ENCODE measurements at regions not wholly inside any gene's neighbourhood (a gene's known extent, or its start where the extent isn't known, plus 50 kb on each side); places are given as distances from the start of the nearest gene placed in this dataset.

GRCh38 chr11:119897576-119897975, 168.6 kb upstream of the NECTIN1 start:
- Histone ChIP-seq H3K36me3 (ENCODE audit: control insufficient read depth in 1 of 2, insufficient read depth in 2 of 2, low read length in 2 of 2) (no peaks in the 10 kb centered on the region), H3K9me3 (ENCODE audit: control insufficient read depth in 1 of 2, low read length in 2 of 2) (no peaks in the 10 kb centered on the region), H3K4me1 (ENCODE audit: control insufficient read depth in 1 of 2, insufficient read depth in 2 of 2, low read length in 2 of 2) (peaks cover 0 to 7% of the 10 kb centered on the region in 2 donors), H3K27me3 (ENCODE audit: low read depth, low read length) (no peaks in the 10 kb centered on the region), H3K27ac (ENCODE audit: low read length) (no peak overlapping the region), H3K4me3 (ENCODE audit: low read depth in 1 of 2, low read length in 2 of 2) (no peak overlapping the region)

DNA sequence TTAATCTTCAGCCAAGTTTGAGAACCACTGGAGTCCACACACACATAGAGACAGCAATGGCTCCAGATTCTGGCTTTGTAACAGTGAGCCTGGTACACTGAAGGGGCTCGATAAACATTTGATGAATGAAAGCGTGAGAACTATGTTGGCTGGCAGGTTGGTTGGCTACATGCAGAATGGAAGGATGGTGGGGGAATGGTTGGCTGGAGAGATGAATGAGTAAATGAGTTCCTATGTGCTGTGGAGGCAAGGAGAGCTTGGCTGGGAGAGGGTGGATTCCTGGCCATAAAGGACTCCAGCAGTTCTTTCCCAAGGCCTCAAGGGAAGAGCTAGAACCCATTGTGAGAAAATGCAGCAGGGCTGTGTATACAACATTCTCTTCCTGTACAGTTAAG, 168.0 kb upstream of the NECTIN1 start:
- Histone ChIP-seq H3K4me3 (ENCODE audit: low read depth in 1 of 2, low read length in 2 of 2) (no peak overlapping the region), H3K9me3 (ENCODE audit: control insufficient read depth in 1 of 2, low read length in 2 of 2) (no peaks in the 10 kb centered on the region), H3K27me3 (ENCODE audit: low read depth, low read length) (no peaks in the 10 kb centered on the region), H3K27ac (ENCODE audit: low read length) (no peak overlapping the region), H3K4me1 (ENCODE audit: control insufficient read depth in 1 of 2, insufficient read depth in 2 of 2, low read length in 2 of 2) (peaks cover 0 to 7% of the 10 kb centered on the region in 2 donors), H3K36me3 (ENCODE audit: control insufficient read depth in 1 of 2, insufficient read depth in 2 of 2, low read length in 2 of 2) (no peaks in the 10 kb centered on the region)

GRCh38 chr11:119896387-119897045, 167.5 kb upstream of the NECTIN1 start:
- Histone ChIP-seq H3K4me1 (ENCODE audit: control insufficient read depth in 1 of 2, insufficient read depth in 2 of 2, low read length in 2 of 2) (peaks cover 0 to 7% of the 10 kb centered on the region in 2 donors), H3K9me3 (ENCODE audit: control insufficient read depth in 1 of 2, low read length in 2 of 2) (no peaks in the 10 kb centered on the region), H3K4me3 (ENCODE audit: low read depth in 1 of 2, low read length in 2 of 2) (no peak overlapping the region), H3K27ac (ENCODE audit: low read length) (no peak overlapping the region), H3K27me3 (ENCODE audit: low read depth, low read length) (no peaks in the 10 kb centered on the region), H3K36me3 (ENCODE audit: control insufficient read depth in 1 of 2, insufficient read depth in 2 of 2, low read length in 2 of 2) (no peaks in the 10 kb centered on the region)

DNA sequence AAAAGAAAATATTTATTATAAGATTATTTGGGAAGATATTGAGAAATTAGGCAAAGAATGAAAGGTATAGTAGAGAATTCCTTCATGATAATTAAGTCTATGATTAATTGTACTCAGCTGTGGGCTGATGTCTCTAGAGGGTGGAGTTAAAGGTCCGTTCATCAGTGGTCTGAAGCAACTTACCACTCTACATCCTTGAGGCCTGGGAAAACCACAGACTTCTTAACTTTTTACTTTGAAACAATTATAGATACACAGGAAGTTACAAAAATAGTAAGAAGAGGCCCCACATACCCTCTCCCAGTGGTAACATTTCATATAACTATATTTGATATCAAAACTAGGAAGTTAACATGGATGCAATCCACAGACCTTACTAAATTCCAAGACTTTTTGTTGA, 167.0 kb upstream of the NECTIN1 start:
- H3K4me1 ChIP-seq (ENCODE audit: control insufficient read depth in 1 of 2, insufficient read depth in 2 of 2, low read length in 2 of 2) = peaks cover 0 to 7% of the 10 kb centered on the region in 2 donors
- H3K4me3 ChIP-seq (ENCODE audit: low read depth in 1 of 2, low read length in 2 of 2) = no peak overlapping the region
- no peaks in the 10 kb centered on the region for H3K27me3 ChIP-seq (ENCODE audit: low read depth, low read length)
- H3K9me3 ChIP-seq (ENCODE audit: control insufficient read depth in 1 of 2, low read length in 2 of 2) = no peaks in the 10 kb centered on the region
- H3K36me3 ChIP-seq (ENCODE audit: control insufficient read depth in 1 of 2, insufficient read depth in 2 of 2, low read length in 2 of 2) = no peaks in the 10 kb centered on the region
- no peak overlapping the region for H3K27ac ChIP-seq (ENCODE audit: low read length)

DNA sequence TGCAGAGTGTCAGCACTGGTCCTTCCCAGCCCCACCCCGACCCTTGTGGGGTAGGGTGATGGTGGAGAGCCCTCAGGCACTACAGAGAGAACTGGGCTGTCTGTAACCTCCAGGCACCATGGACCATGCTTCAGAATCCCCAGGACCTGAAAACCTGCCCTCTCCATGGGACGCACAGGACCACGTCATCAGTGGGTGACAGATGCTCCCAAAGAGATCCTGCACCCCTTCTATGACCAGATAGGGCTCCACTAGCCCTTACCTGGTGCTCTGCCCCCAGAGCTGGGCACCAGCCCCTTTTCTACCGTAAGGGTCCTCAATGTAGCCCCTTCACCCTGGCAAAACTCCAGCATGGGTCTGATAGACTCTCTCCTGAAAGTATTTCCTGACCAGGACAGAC, 165.9 kb upstream of the NECTIN1 start:
- no peak overlapping the region for H3K4me3 ChIP-seq (ENCODE audit: low read depth in 1 of 2, low read length in 2 of 2)
- no peak overlapping the region for H3K27ac ChIP-seq (ENCODE audit: low read length)
- peaks cover 0 to 7% of the 10 kb centered on the region in 2 donors for H3K4me1 ChIP-seq (ENCODE audit: control insufficient read depth in 1 of 2, insufficient read depth in 2 of 2, low read length in 2 of 2)

DNA sequence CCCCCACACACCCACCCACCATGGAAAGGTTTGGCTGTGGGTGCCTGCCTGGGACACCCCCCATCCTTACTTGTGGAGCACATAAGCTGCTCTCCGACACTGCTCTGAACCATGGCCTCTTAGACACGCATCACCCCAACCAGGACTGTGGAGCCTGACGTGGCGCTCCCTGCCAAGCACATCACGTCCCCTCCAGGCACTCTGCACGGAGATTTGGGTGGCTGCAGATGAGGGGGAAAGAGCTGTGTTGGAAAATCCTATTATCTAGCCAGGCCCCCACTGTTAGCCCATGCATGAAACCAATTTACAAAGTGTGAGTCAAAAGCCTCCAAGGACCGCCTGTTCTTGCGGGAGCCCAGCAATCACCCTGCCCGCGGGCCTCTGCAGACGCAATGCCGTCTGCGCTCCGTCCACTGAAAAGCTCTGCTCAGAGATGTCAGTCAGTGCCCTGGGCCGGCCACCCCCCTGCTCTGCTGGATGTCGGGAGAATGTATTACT, 163.4 kb upstream of the NECTIN1 start:
- H3K27ac ChIP-seq (ENCODE audit: low read length) = no peak overlapping the region
- H3K9me3 ChIP-seq (ENCODE audit: control insufficient read depth in 1 of 2, low read length in 2 of 2) = no peaks in the 10 kb centered on the region
- H3K36me3 ChIP-seq (ENCODE audit: control insufficient read depth in 1 of 2, insufficient read depth in 2 of 2, low read length in 2 of 2) = no peaks in the 10 kb centered on the region

More for the DNA sequence above, 165.9 kb upstream of the NECTIN1 start:
- Histone ChIP-seq H3K36me3 (ENCODE audit: control insufficient read depth in 1 of 2, insufficient read depth in 2 of 2, low read length in 2 of 2) (no peaks in the 10 kb centered on the region), H3K27me3 (ENCODE audit: low read depth, low read length) (no peaks in the 10 kb centered on the region), H3K9me3 (ENCODE audit: control insufficient read depth in 1 of 2, low read length in 2 of 2) (no peaks in the 10 kb centered on the region)

DNA sequence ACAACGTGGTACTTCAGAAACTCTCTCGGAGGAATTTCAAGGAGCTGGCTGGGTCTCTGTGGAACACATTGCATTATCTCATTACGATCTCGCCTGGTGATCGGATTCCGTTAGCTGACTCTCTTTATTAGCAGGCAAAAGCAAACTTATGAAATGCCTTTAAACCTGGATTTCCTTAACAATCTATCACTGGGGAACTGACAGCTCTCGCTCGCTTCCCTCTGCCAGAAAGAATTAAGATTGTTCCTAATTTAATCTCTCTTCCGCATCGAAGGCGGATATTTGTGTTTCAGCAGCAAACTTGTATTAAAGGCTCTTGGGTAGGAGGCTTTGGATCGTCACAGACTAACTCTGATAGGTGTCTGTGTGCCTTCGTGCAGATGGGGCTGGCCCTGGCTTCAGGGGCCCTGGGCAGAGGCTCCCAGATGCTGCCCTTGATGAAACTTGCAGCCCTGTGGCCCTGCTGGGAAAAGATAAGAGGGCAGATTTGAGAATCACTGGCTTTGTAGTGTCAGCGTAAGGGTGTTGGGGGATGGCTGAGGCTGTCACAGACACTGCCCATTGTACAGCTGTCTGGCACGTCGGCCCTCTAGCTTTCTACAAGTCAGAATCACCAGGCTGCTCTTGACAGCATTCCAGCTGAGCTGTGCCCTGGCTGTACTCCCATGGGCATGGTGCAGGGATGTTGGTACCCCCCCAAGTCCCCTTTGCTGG, 162.2 kb upstream of the NECTIN1 start:
- Histone ChIP-seq H3K36me3 (ENCODE audit: control insufficient read depth in 1 of 2, insufficient read depth in 2 of 2, low read length in 2 of 2) (no peaks in the 10 kb centered on the region), H3K27ac (ENCODE audit: low read length) (no peak overlapping the region), H3K9me3 (ENCODE audit: control insufficient read depth in 1 of 2, low read length in 2 of 2) (no peaks in the 10 kb centered on the region), H3K4me3 (ENCODE audit: low read depth in 1 of 2, low read length in 2 of 2) (no peak overlapping the region), H3K27me3 (ENCODE audit: low read depth, low read length) (no peaks in the 10 kb centered on the region), H3K4me1 (ENCODE audit: control insufficient read depth in 1 of 2, insufficient read depth in 2 of 2, low read length in 2 of 2) (no peaks in the 10 kb centered on the region)

More for the DNA sequence above, 163.4 kb upstream of the NECTIN1 start:
- Histone ChIP-seq H3K4me1 (ENCODE audit: control insufficient read depth in 1 of 2, insufficient read depth in 2 of 2, low read length in 2 of 2) (no peaks in the 10 kb centered on the region), H3K4me3 (ENCODE audit: low read depth in 1 of 2, low read length in 2 of 2) (no peak overlapping the region), H3K27me3 (ENCODE audit: low read depth, low read length) (no peaks in the 10 kb centered on the region)

GRCh38 chr11:119890466-119890865, 161.5 kb upstream of the NECTIN1 start:
- no peaks in the 10 kb centered on the region for H3K9me3 ChIP-seq (ENCODE audit: control insufficient read depth in 1 of 2, low read length in 2 of 2)
- no peaks in the 10 kb centered on the region for H3K36me3 ChIP-seq (ENCODE audit: control insufficient read depth in 1 of 2, insufficient read depth in 2 of 2, low read length in 2 of 2)
- no peak overlapping the region for H3K4me3 ChIP-seq (ENCODE audit: low read depth in 1 of 2, low read length in 2 of 2)
- H3K27ac ChIP-seq (ENCODE audit: low read length) = no peak overlapping the region
- no peaks in the 10 kb centered on the region for H3K4me1 ChIP-seq (ENCODE audit: control insufficient read depth in 1 of 2, insufficient read depth in 2 of 2, low read length in 2 of 2)
- no peaks in the 10 kb centered on the region for H3K27me3 ChIP-seq (ENCODE audit: low read depth, low read length)

DNA sequence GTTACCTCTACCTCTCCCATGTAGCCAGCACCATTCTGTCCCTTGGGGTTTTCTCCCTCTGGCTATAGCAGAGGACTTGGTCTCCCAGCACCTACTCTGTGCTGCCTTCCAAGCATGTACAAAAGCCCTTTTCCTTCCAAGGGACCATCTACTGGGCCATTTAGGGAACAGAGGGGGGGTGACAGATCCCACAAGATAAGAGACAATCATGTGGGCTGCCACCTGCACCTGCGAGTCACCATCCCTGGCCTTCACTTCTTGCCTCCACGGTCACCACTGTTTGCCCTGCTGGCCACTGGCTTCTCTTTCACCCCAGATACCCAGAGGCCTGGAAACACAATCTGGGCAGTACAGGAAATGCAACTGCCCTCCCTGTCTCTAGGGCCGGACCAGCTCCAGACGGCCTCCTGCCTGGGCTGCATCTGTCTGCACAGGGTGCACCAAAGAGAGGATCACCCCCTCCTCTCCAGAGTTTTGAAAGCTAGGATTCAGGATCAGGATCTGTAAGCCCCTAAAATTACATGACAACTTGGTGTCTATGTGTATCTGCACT, 160.8 kb upstream of the NECTIN1 start:
- no peaks in the 10 kb centered on the region for H3K4me1 ChIP-seq (ENCODE audit: control insufficient read depth in 1 of 2, insufficient read depth in 2 of 2, low read length in 2 of 2)
- H3K36me3 ChIP-seq (ENCODE audit: control insufficient read depth in 1 of 2, insufficient read depth in 2 of 2, low read length in 2 of 2) = no peaks in the 10 kb centered on the region
- no peak overlapping the region for H3K27ac ChIP-seq (ENCODE audit: low read length)
- no peaks in the 10 kb centered on the region for H3K27me3 ChIP-seq (ENCODE audit: low read depth, low read length)
- H3K4me3 ChIP-seq (ENCODE audit: low read depth in 1 of 2, low read length in 2 of 2) = no peak overlapping the region
- H3K9me3 ChIP-seq (ENCODE audit: control insufficient read depth in 1 of 2, low read length in 2 of 2) = no peaks in the 10 kb centered on the region

DNA sequence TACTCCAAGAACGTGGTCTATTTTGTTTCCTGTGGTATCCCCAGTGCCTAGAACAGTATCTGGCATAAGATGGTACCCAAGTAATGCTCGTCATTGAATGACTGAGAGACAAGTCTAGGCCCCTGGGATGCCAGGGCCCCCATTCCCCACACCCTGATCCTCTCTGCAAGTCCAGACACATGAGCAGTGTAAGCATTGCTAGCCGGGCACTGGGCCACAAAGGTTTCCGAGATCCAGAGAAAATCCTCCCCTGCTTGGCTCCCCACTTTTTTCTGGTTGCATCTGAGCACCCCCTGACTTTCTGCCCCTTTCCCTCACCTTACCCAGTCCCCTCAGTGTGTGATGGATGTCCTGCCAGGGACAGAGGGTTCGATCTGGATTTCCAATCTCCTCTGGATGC, 160.1 kb upstream of the NECTIN1 start:
- Histone ChIP-seq H3K27ac (ENCODE audit: low read length) (no peak overlapping the region), H3K9me3 (ENCODE audit: control insufficient read depth in 1 of 2, low read length in 2 of 2) (no peaks in the 10 kb centered on the region), H3K4me1 (ENCODE audit: control insufficient read depth in 1 of 2, insufficient read depth in 2 of 2, low read length in 2 of 2) (no peaks in the 10 kb centered on the region), H3K27me3 (ENCODE audit: low read depth, low read length) (no peaks in the 10 kb centered on the region), H3K36me3 (ENCODE audit: control insufficient read depth in 1 of 2, insufficient read depth in 2 of 2, low read length in 2 of 2) (no peaks in the 10 kb centered on the region), H3K4me3 (ENCODE audit: low read depth in 1 of 2, low read length in 2 of 2) (no peak overlapping the region)

DNA sequence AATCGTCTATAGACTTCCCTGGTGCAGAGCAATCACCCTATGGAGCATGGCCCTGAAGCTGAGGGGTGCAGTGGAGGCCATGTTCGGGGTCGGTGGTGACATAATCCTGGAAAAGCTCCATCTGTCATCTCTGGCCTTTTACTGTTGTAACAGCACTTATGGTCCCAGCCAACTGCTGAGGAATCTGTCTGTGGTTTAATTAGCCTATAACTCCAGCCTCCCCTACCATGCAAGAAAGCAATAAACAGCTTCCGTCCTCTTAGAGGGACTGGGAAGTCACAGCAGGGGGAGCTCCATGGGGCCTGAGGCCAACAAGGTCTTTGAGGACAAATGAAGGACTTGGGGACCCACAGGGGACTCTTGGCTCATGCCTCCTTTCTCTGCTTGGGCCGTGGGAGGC, 159.1 kb upstream of the NECTIN1 start:
- no peaks in the 10 kb centered on the region for H3K36me3 ChIP-seq (ENCODE audit: control insufficient read depth in 1 of 2, insufficient read depth in 2 of 2, low read length in 2 of 2)
- H3K4me3 ChIP-seq (ENCODE audit: low read depth in 1 of 2, low read length in 2 of 2) = no peak overlapping the region
- H3K9me3 ChIP-seq (ENCODE audit: control insufficient read depth in 1 of 2, low read length in 2 of 2) = no peaks in the 10 kb centered on the region
- no peaks in the 10 kb centered on the region for H3K4me1 ChIP-seq (ENCODE audit: control insufficient read depth in 1 of 2, insufficient read depth in 2 of 2, low read length in 2 of 2)
- H3K27ac ChIP-seq (ENCODE audit: low read length) = no peak overlapping the region
- H3K27me3 ChIP-seq (ENCODE audit: low read depth, low read length) = no peaks in the 10 kb centered on the region
